WTC11 (cell line): ENCODE measurements at regions not wholly inside any gene's neighbourhood (a gene's known extent, or its start where the extent isn't known, plus 50 kb on each side); places are given as distances from the start of the nearest gene placed in this dataset.

Experiments used
- ATAC-seq: fragments of 200-7000 bp; cut with Tn5 transposase; 2 replicates; pipeline ENCODE4 v1.10.0; 2021; ENCODE audit warnings: mild to moderate bottlenecking, moderate library complexity
- CTCF ChIA-PET: fragments of 300-600 bp; sonication (Branson Sonifier 250); formaldehyde crosslinking; loops from one replicate; lab custom pipeline; 2021; ENCODE audit warnings: antibody characterized with exemption; lab: Charles Lee
- POLR2A ChIA-PET: fragments of 350-600 bp; sonication (Branson Sonifier 250); formaldehyde crosslinking; loops from one replicate; lab custom pipeline; 2021; ENCODE audit warnings: antibody characterized with exemption; lab: Charles Lee
- DNase-seq: peaks from one replicate; pipeline ENCODE4 v3.0.0; 2021; ENCODE audit warnings: low spot score
- H3K27ac Mint-ChIP-seq: 2 replicates; pipeline ENCODE4 v1.8.0; 2021; ENCODE audit warnings: mixed read lengths
- H3K27me3 Mint-ChIP-seq: 2 replicates; pipeline ENCODE4 v1.8.0; 2021; ENCODE audit warnings: low read depth, mild to moderate bottlenecking, moderate library complexity, mixed read lengths
- H3K36me3 Mint-ChIP-seq: 2 replicates; pipeline ENCODE4 v1.8.0; 2021; ENCODE audit warnings: mixed read lengths
- H3K4me1 Mint-ChIP-seq: 2 replicates; pipeline ENCODE4 v1.8.0; 2022; ENCODE audit warnings: mixed read lengths
- H3K4me3 Mint-ChIP-seq: 2 replicates; pipeline ENCODE4 v1.8.0; 2021; ENCODE audit warnings: mild to moderate bottlenecking, moderate library complexity, mixed read lengths
- H3K9me3 Mint-ChIP-seq: 2 replicates; pipeline ENCODE4 v1.8.0; 2021; ENCODE audit warnings: mixed read lengths
- AR ChIP-seq: fragments of 250-450 bp; sonication (Bioruptor Pico); IDR thresholded peaks from 2 replicates; pipeline ENCODE4 v1.9.0; 2021; ENCODE audit warnings: mild to moderate bottlenecking
- ERG ChIP-seq: fragments of 250-450 bp; sonication (Bioruptor Pico); IDR thresholded peaks from 2 replicates; pipeline ENCODE4 v1.8.0; 2021; ENCODE audit warnings: mild to moderate bottlenecking
- FOXJ3 ChIP-seq: sonication (generic); formaldehyde crosslinking; IDR thresholded peaks from 2 replicates; pipeline ENCODE4 v1.9.0; 2021; ENCODE audit warnings: missing genetic modification reagents, mild to moderate bottlenecking, borderline replicate concordance
- GRHL2 ChIP-seq: fragments of 250-450 bp; sonication (Bioruptor Pico); IDR thresholded peaks from 2 replicates; pipeline ENCODE4 v1.8.0; 2022; ENCODE audit warnings: mild to moderate bottlenecking, moderate library complexity; ENCODE audit not compliant: insufficient replicate concordance, severe bottlenecking
- IRF2 ChIP-seq: sonication (generic); formaldehyde crosslinking; IDR thresholded peaks from 2 replicates; pipeline ENCODE4 v1.8.0; 2022; ENCODE audit warnings: low read depth, missing genetic modification reagents, borderline replicate concordance
- JUN ChIP-seq: sonication (generic); formaldehyde crosslinking; IDR thresholded peaks from 2 replicates; pipeline ENCODE4 v1.8.0; 2023; ENCODE audit warnings: mild to moderate bottlenecking, missing genetic modification reagents
- NFATC4 ChIP-seq: fragments of 250-450 bp; sonication (Bioruptor Pico); IDR thresholded peaks from 2 replicates; pipeline ENCODE4 v1.9.0; 2021; ENCODE audit warnings: mild to moderate bottlenecking
- PREB ChIP-seq: sonication (generic); formaldehyde crosslinking; IDR thresholded peaks from 2 replicates; pipeline ENCODE4 v1.8.1; 2022; ENCODE audit warnings: mild to moderate bottlenecking, missing genetic modification reagents, moderate library complexity, borderline replicate concordance
- SMAD3 ChIP-seq: sonication (generic); formaldehyde crosslinking; IDR thresholded peaks from 2 replicates; pipeline ENCODE4 v1.8.0; 2022; ENCODE audit warnings: missing genetic modification reagents, mild to moderate bottlenecking, borderline replicate concordance
- USF1 ChIP-seq: sonication (generic); formaldehyde crosslinking; IDR thresholded peaks from 2 replicates; pipeline ENCODE4 v1.8.0; 2022; ENCODE audit warnings: mild to moderate bottlenecking, missing genetic modification reagents
- ZNF121 ChIP-seq: sonication (generic); formaldehyde crosslinking; IDR thresholded peaks from 2 replicates; pipeline ENCODE4 v1.8.0; 2023; ENCODE audit warnings: missing genetic modification reagents
- ZNF317 ChIP-seq: sonication (generic); formaldehyde crosslinking; IDR thresholded peaks from 2 replicates; pipeline ENCODE4 v1.8.1; 2023; ENCODE audit warnings: low read depth, mild to moderate bottlenecking, moderate library complexity, missing genetic modification reagents, borderline replicate concordance
- ZNF396 ChIP-seq: fragments of 250-450 bp; sonication (Bioruptor Pico); IDR thresholded peaks from 2 replicates; pipeline ENCODE4 v1.8.0; 2021; ENCODE audit warnings: mild to moderate bottlenecking, moderate library complexity, borderline replicate concordance
- ZNF671 ChIP-seq: fragments of 250-450 bp; sonication (Bioruptor Pico); IDR thresholded peaks from 2 replicates; pipeline ENCODE4 v1.8.0; 2021; ENCODE audit warnings: mild to moderate bottlenecking
- TF ChIP-seq, protein P1 (sequence below): fragments of 250-450 bp; sonication (Bioruptor Pico); IDR thresholded peaks from 2 replicates; pipeline ENCODE4 v1.9.0; 2021; ENCODE audit warnings: mild to moderate bottlenecking
- TF ChIP-seq, protein P2 (sequence below): sonication (generic); formaldehyde crosslinking; IDR thresholded peaks from 2 replicates; pipeline ENCODE4 v1.8.1; 2023; ENCODE audit warnings: mild to moderate bottlenecking, missing genetic modification reagents, borderline replicate concordance
- TF ChIP-seq, protein P3 (sequence below): sonication (generic); formaldehyde crosslinking; IDR thresholded peaks from 2 replicates; pipeline ENCODE4 v1.8.1; 2023; ENCODE audit warnings: mild to moderate bottlenecking, missing genetic modification reagents
- TF ChIP-seq, protein P4 (sequence below): sonication (generic); formaldehyde crosslinking; IDR thresholded peaks from 2 replicates; pipeline ENCODE4 v1.8.0; 2022; ENCODE audit warnings: mild to moderate bottlenecking, missing genetic modification reagents
- TF ChIP-seq, protein P5 (sequence below): sonication (generic); formaldehyde crosslinking; conservative IDR thresholded peaks from 2 replicates; pipeline ENCODE4 v1.8.1; 2023; ENCODE audit warnings: mild to moderate bottlenecking, low read depth, missing genetic modification reagents, moderate library complexity

GRCh38 chr6:112701201-112701600 is 354.1 kb downstream of the RFPL4B start:
- ChIA-PET POLR2A (no interaction called here), CTCF (no interaction called here)
- H3K36me3 Mint-ChIP-seq: 0 out of 2 replicates have a peak, but pooled peaks cover 2% of the 10 kb centered on the region
- H3K9me3 Mint-ChIP-seq: no peaks in the 10 kb centered on the region
- ATAC-seq (no peak), DNase-seq (no peak)
- TF ChIP-seq, protein P1, sequence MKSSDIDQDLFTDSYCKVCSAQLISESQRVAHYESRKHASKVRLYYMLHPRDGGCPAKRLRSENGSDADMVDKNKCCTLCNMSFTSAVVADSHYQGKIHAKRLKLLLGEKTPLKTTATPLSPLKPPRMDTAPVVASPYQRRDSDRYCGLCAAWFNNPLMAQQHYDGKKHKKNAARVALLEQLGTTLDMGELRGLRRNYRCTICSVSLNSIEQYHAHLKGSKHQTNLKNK (CRISPR knock-in tag): no peak
- TF ChIP-seq PREB (CRISPR knock-in tag) (no peak), ZNF121 (CRISPR knock-in tag) (no peak), ZNF317 (CRISPR knock-in tag) (no peak), JUN (CRISPR knock-in tag) (no peak), ZNF396 (no peak)
- TF ChIP-seq, protein P2, sequence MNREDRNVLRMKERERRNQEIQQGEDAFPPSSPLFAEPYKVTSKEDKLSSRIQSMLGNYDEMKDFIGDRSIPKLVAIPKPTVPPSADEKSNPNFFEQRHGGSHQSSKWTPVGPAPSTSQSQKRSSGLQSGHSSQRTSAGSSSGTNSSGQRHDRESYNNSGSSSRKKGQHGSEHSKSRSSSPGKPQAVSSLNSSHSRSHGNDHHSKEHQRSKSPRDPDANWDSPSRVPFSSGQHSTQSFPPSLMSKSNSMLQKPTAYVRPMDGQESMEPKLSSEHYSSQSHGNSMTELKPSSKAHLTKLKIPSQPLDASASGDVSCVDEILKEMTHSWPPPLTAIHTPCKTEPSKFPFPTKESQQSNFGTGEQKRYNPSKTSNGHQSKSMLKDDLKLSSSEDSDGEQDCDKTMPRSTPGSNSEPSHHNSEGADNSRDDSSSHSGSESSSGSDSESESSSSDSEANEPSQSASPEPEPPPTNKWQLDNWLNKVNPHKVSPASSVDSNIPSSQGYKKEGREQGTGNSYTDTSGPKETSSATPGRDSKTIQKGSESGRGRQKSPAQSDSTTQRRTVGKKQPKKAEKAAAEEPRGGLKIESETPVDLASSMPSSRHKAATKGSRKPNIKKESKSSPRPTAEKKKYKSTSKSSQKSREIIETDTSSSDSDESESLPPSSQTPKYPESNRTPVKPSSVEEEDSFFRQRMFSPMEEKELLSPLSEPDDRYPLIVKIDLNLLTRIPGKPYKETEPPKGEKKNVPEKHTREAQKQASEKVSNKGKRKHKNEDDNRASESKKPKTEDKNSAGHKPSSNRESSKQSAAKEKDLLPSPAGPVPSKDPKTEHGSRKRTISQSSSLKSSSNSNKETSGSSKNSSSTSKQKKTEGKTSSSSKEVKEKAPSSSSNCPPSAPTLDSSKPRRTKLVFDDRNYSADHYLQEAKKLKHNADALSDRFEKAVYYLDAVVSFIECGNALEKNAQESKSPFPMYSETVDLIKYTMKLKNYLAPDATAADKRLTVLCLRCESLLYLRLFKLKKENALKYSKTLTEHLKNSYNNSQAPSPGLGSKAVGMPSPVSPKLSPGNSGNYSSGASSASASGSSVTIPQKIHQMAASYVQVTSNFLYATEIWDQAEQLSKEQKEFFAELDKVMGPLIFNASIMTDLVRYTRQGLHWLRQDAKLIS: no peak
- TF ChIP-seq, protein P3, sequence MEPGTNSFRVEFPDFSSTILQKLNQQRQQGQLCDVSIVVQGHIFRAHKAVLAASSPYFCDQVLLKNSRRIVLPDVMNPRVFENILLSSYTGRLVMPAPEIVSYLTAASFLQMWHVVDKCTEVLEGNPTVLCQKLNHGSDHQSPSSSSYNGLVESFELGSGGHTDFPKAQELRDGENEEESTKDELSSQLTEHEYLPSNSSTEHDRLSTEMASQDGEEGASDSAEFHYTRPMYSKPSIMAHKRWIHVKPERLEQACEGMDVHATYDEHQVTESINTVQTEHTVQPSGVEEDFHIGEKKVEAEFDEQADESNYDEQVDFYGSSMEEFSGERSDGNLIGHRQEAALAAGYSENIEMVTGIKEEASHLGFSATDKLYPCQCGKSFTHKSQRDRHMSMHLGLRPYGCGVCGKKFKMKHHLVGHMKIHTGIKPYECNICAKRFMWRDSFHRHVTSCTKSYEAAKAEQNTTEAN (CRISPR knock-in tag): no peak
- no peak overlapping the region for H3K27ac Mint-ChIP-seq
- no peaks in the 10 kb centered on the region for H3K27me3 Mint-ChIP-seq
- H3K4me3 Mint-ChIP-seq: no peak overlapping the region
- peaks cover 16% of the 10 kb centered on the region for H3K4me1 Mint-ChIP-seq

DNA sequence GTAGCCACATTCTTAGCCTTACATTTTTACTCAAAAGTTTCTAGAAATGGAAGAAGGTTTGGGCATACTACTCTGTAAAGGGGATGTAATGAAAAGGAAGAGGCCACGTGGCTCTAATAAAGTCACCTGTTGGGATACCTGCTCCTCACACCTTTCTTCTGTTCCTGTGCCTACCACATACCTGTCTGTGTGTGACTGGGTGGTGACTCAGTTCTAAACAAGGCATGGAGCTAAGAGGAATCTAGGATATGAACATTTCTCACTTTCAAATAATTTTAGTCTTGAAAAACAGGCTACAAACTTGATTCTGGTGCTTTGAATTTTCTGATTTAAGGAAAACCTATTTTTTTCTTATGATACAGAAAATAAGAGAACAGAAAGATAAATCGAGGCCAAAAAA is 363.6 kb downstream of the RFPL4B start:
- H3K36me3 Mint-ChIP-seq: no peaks in the 10 kb centered on the region
- DNase-seq (no peak), ATAC-seq (no peak)
- H3K4me1 Mint-ChIP-seq: no peaks in the 10 kb centered on the region
- H3K27me3 Mint-ChIP-seq: no peaks in the 10 kb centered on the region
- H3K4me3 Mint-ChIP-seq: no peak overlapping the region
- CTCF ChIA-PET: no interaction called here
- no peaks in the 10 kb centered on the region for H3K9me3 Mint-ChIP-seq
- no peak overlapping the region for H3K27ac Mint-ChIP-seq
- POLR2A ChIA-PET: no interaction called here
- no peak for TF ChIP-seq ERG (CRISPR knock-in tag)
- TF ChIP-seq, protein P4, sequence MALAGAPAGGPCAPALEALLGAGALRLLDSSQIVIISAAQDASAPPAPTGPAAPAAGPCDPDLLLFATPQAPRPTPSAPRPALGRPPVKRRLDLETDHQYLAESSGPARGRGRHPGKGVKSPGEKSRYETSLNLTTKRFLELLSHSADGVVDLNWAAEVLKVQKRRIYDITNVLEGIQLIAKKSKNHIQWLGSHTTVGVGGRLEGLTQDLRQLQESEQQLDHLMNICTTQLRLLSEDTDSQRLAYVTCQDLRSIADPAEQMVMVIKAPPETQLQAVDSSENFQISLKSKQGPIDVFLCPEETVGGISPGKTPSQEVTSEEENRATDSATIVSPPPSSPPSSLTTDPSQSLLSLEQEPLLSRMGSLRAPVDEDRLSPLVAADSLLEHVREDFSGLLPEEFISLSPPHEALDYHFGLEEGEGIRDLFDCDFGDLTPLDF: no peak
- TF ChIP-seq IRF2 (CRISPR knock-in tag): no peak
- no peak for TF ChIP-seq ZNF671 (CRISPR knock-in tag)
- TF ChIP-seq GRHL2 (CRISPR knock-in tag): no peak
- no peak for TF ChIP-seq AR (CRISPR knock-in tag)
- TF ChIP-seq USF1 (CRISPR knock-in tag): no peak
- TF ChIP-seq FOXJ3 (CRISPR knock-in tag): no peak
- TF ChIP-seq SMAD3 (CRISPR knock-in tag): no peak
- TF ChIP-seq, protein P5, sequence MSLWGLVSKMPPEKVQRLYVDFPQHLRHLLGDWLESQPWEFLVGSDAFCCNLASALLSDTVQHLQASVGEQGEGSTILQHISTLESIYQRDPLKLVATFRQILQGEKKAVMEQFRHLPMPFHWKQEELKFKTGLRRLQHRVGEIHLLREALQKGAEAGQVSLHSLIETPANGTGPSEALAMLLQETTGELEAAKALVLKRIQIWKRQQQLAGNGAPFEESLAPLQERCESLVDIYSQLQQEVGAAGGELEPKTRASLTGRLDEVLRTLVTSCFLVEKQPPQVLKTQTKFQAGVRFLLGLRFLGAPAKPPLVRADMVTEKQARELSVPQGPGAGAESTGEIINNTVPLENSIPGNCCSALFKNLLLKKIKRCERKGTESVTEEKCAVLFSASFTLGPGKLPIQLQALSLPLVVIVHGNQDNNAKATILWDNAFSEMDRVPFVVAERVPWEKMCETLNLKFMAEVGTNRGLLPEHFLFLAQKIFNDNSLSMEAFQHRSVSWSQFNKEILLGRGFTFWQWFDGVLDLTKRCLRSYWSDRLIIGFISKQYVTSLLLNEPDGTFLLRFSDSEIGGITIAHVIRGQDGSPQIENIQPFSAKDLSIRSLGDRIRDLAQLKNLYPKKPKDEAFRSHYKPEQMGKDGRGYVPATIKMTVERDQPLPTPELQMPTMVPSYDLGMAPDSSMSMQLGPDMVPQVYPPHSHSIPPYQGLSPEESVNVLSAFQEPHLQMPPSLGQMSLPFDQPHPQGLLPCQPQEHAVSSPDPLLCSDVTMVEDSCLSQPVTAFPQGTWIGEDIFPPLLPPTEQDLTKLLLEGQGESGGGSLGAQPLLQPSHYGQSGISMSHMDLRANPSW (CRISPR knock-in tag): no peak
- TF ChIP-seq NFATC4 (CRISPR knock-in tag): no peak
